ENCODE measurements at regions not wholly inside any gene's neighbourhood (a gene's known extent, or its start where the extent isn't known, plus 50 kb on each side); places are given as distances from the start of the nearest gene placed in this dataset.

GRCh38 chr21:31786164-31786920 lies 54.4 kb upstream of the SCAF4 start:
- TF ChIP-seq CTCF (IDR thresholded peaks at IDR 0.05) (peak in 1 of 7 experiments; percentile 5), POLR2A (IDR thresholded peaks at IDR 0.05) (no peak)
